ENCODE measurements at regions not wholly inside any gene's neighbourhood (a gene's known extent, or its start where the extent isn't known, plus 50 kb on each side); places are given as distances from the start of the nearest gene placed in this dataset.

DNA sequence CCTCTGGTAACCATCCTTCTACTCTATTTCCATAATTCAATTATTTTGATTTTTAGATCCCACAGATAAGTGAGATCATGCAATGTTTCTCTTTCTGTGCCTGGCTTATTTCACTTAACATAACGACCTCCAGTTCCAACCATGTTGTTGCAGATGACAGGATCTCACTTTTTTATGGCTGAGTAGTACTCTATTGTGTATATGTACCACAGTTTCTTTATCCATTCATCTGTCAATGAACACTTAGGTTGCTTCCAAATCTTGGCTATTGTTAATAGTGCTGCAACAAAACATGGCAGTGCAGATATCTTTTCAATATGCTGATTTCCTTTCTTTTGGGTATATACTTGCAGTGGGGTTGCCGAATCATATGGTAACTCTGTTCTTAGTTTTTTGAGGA lies 286.4 kb upstream of the C11orf87 start:
- no peaks in the 10 kb centered on the region for H3K4me1 ChIP-seq (ENCODE audit: insufficient read depth)
- 86% methylated on average over 2 of the region's 2 CpGs for WGBS
- H3K36me3 ChIP-seq (ENCODE audit: insufficient read depth) = no peaks in the 10 kb centered on the region
- DNase-seq (ENCODE audit: extremely low spot score) = no peak
- no peak overlapping the region for H3K4me3 ChIP-seq (ENCODE audit: low read depth, low read length)
- H3K27ac ChIP-seq (ENCODE audit: low read depth) = no peak overlapping the region

GRCh38 chr11:109138196-109138595 lies 283.8 kb upstream of the C11orf87 start:
- Histone ChIP-seq H3K4me1 (ENCODE audit: insufficient read depth) (no peaks in the 10 kb centered on the region), H3K36me3 (ENCODE audit: insufficient read depth) (no peaks in the 10 kb centered on the region), H3K4me3 (ENCODE audit: low read depth, low read length) (no peak overlapping the region), H3K27ac (ENCODE audit: low read depth) (no peak overlapping the region)
- DNase-seq (ENCODE audit: extremely low spot score) = no peak

DNA sequence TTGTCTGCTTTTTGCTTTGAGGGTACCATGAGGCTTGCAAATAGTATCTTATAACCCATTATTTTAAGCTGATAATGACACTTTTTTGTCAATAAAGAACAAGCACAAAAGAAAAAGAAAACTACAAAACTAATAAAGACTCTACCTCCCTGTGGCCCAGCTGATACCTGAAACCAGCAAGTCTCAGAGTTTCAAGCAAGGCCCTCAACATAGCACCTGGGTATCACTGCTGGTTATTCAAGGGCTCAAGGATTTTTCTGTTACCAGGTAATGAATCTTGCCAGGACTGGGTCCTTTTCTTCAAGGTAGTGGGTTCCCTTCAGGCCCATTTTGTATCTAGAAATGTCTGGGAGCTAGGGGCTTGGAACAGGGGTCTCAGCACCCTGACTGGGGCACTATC lies 281.6 kb upstream of the C11orf87 start:
- H3K36me3 ChIP-seq (ENCODE audit: insufficient read depth) = no peaks in the 10 kb centered on the region
- no peaks in the 10 kb centered on the region for H3K4me1 ChIP-seq (ENCODE audit: insufficient read depth)
- H3K4me3 ChIP-seq (ENCODE audit: low read depth, low read length) = no peak overlapping the region
- DNase-seq (ENCODE audit: extremely low spot score) = no peak
- H3K27ac ChIP-seq (ENCODE audit: low read depth) = no peak overlapping the region

DNA sequence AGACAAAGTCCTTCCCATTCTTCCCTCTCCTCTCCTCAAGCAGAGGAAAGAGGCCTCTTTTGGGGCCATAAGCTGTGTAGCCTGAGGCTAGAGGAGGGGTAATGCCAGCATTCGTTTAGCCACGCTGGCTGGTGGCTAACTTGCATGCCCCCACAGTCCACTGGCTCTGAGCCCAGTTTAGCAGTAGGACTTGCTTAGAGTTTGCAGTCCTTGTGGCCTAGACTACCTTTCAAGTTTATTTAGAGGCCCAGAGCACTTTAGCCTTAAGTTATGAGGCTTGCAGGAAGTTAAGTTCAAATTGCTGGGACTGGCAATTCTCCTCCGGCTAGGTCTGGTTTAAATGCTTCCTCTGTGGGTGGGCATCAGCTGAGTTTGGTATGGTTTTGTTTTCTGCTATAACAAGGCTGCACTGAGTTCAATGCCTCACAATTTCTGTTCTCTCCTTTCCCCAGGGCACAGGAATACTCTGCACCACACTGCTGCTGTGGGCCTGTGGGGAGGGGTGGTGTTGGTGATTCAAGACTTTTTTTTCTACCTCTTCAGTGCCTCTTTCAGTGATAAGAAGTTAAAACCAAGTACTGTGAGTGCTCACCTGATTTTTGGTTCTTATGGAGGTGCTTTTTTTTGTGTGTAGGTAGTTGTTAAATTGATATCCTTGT lies 281.0 kb upstream of the C11orf87 start:
- H3K4me3 ChIP-seq (ENCODE audit: low read depth, low read length) = no peak overlapping the region
- 69% methylated on average over 3 of the region's 3 CpGs for WGBS
- no peaks in the 10 kb centered on the region for H3K36me3 ChIP-seq (ENCODE audit: insufficient read depth)
- no peaks in the 10 kb centered on the region for H3K4me1 ChIP-seq (ENCODE audit: insufficient read depth)
- no peak overlapping the region for H3K27ac ChIP-seq (ENCODE audit: low read depth)
- DNase-seq (ENCODE audit: extremely low spot score) = no peak

DNA sequence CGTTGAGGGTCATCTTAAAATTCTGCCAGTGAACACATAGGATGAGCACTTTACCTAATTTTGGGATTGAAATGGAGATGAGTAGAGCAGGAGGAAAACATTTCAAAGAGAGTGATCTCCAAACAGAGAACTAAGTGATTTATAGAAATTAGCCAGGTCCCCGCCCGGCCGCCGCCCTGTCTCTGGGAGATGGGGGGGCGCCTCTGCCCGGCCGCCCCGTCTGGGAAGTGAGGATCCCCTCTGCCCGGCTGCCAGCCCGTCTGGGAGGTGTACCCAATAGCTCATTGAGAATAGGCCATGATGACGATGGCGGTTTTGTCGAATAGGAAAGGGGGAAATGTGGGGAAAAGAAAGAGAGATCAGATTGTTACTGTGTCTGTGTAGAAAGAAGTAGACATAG lies 276.7 kb upstream of the C11orf87 start:
- 94% methylated on average over 14 of the region's 14 CpGs for WGBS
- DNase-seq (ENCODE audit: extremely low spot score) = no peak
- no peaks in the 10 kb centered on the region for H3K36me3 ChIP-seq (ENCODE audit: insufficient read depth)

DNA sequence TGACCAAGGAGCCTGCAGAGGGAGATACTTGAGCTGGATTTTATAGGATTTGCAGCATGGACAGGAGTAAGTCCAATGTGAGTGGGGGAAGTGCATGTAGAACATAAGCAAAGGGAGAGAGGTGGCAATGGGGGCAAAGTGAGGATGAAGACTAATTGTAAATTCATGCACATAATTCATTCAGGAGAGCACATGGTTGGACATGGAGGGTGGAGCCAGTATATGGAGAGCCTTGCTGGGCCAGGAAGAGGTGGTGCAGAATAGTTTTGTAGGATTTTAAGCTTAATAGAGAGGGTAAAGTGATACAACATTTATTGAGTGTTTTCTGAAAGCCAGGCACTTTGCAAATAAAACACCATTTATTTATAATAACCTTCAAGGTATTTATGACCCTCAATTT lies 274.3 kb upstream of the C11orf87 start:
- no peak for DNase-seq (ENCODE audit: extremely low spot score)
- no peaks in the 10 kb centered on the region for H3K36me3 ChIP-seq (ENCODE audit: insufficient read depth)
- H3K4me1 ChIP-seq (ENCODE audit: insufficient read depth) = no peaks in the 10 kb centered on the region
- no peak overlapping the region for H3K4me3 ChIP-seq (ENCODE audit: low read depth, low read length)
- no peak overlapping the region for H3K27ac ChIP-seq (ENCODE audit: low read depth)

More for the DNA sequence above, 276.7 kb upstream of the C11orf87 start:
- Histone ChIP-seq H3K4me1 (ENCODE audit: insufficient read depth) (no peaks in the 10 kb centered on the region), H3K27ac (ENCODE audit: low read depth) (no peak overlapping the region), H3K4me3 (ENCODE audit: low read depth, low read length) (no peak overlapping the region)

DNA sequence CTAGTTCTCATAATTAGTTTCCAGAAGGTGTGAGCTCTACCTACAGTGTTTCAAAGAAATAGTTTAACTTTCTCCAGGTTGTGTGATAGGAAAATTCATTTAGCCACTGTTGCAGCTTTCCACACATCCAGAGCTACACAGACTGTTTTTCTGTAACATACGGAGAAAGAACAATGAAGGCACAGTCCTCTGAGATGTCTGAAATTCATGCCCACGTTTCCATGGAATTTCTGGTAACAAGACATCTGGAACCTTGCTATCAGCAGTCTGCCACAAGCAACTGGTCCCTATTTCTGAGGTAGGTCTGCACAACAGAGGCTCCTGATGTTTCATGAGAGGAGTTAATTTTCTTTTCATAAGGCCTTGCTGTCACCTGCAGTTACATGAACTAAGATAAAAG lies 273.3 kb upstream of the C11orf87 start:
- H3K27ac ChIP-seq (ENCODE audit: low read depth) = no peak overlapping the region
- no peak for DNase-seq (ENCODE audit: extremely low spot score)
- 40% methylated on average over 2 of the region's 2 CpGs for WGBS
- H3K36me3 ChIP-seq (ENCODE audit: insufficient read depth) = no peaks in the 10 kb centered on the region
- no peaks in the 10 kb centered on the region for H3K4me1 ChIP-seq (ENCODE audit: insufficient read depth)
- no peak overlapping the region for H3K4me3 ChIP-seq (ENCODE audit: low read depth, low read length)

- Histone ChIP-seq H3K4me1 (ENCODE audit: insufficient read depth) (no peaks in the 10 kb centered on the region), H3K27ac (ENCODE audit: low read depth) (no peak overlapping the region), H3K4me3 (ENCODE audit: low read depth, low read length) (no peak overlapping the region), H3K36me3 (ENCODE audit: insufficient read depth) (no peaks in the 10 kb centered on the region)
- 19% methylated on average over 2 of the region's 2 CpGs for WGBS
- no peak for DNase-seq (ENCODE audit: extremely low spot score)
Measured at GRCh38 chr11:109150581-109150980, 271.4 kb upstream of the C11orf87 start.

- H3K36me3 ChIP-seq (ENCODE audit: insufficient read depth) = no peaks in the 10 kb centered on the region
- DNase-seq (ENCODE audit: extremely low spot score) = no peak
- H3K27ac ChIP-seq (ENCODE audit: low read depth) = no peak overlapping the region
- H3K4me1 ChIP-seq (ENCODE audit: insufficient read depth) = no peaks in the 10 kb centered on the region
- no peak overlapping the region for H3K4me3 ChIP-seq (ENCODE audit: low read depth, low read length)
Measured at GRCh38 chr11:109153836-109154235, 268.2 kb upstream of the C11orf87 start.

DNA sequence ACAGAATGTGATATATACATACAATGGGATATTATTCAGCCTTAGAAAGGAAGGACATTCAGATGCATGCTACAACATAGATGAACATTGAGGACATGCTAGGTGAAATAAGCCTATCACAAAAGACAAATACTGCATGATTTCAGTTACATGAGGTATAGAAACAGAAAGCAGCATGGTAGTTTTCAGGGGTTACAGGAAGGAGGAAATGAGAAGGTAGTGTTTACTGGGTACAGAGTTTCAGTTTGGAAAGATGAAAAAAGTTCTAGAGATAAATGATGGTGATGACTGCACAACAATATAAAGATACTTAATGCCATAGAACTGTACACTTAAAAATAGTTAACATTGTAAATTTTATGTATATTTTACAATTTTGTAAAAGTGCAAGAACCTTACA lies 266.7 kb upstream of the C11orf87 start:
- Histone ChIP-seq H3K36me3 (ENCODE audit: insufficient read depth) (no peaks in the 10 kb centered on the region), H3K4me1 (ENCODE audit: insufficient read depth) (no peaks in the 10 kb centered on the region), H3K27ac (ENCODE audit: low read depth) (no peak overlapping the region), H3K4me3 (ENCODE audit: low read depth, low read length) (no peak overlapping the region)
- no peak for DNase-seq (ENCODE audit: extremely low spot score)

- Histone ChIP-seq H3K4me3 (ENCODE audit: low read depth, low read length) (no peak overlapping the region), H3K4me1 (ENCODE audit: insufficient read depth) (no peaks in the 10 kb centered on the region), H3K27ac (ENCODE audit: low read depth) (no peak overlapping the region), H3K36me3 (ENCODE audit: insufficient read depth) (no peaks in the 10 kb centered on the region)
- 84% methylated on average over 3 of the region's 3 CpGs for WGBS
- DNase-seq (ENCODE audit: extremely low spot score) = no peak
Measured at GRCh38 chr11:109165035-109165434, 257.0 kb upstream of the C11orf87 start.

DNA sequence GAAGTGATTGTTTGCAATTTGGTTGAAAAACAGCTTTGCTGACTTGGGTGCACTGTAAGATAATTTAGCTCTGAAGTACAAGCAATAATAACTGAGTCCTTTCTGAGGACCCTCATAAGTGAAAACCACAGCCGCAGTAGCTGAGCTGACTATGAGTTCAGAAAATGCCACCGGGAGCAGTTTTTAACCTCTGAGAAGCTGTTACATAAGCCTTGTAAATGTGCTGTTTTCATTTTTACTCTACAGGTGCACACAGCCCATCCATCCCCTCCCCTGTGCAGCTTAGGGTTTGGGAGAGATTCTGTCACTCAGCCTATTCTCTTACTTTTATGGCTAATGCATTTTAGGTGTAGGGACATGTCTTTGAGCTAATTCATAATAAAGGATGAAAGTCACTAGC lies 255.5 kb upstream of the C11orf87 start:
- WGBS = 91% methylated on average over 2 of the region's 2 CpGs
- H3K27ac ChIP-seq (ENCODE audit: low read depth) = no peak overlapping the region
- no peaks in the 10 kb centered on the region for H3K4me1 ChIP-seq (ENCODE audit: insufficient read depth)
- H3K4me3 ChIP-seq (ENCODE audit: low read depth, low read length) = no peak overlapping the region
- H3K36me3 ChIP-seq (ENCODE audit: insufficient read depth) = no peaks in the 10 kb centered on the region
- DNase-seq (ENCODE audit: extremely low spot score) = no peak

DNA sequence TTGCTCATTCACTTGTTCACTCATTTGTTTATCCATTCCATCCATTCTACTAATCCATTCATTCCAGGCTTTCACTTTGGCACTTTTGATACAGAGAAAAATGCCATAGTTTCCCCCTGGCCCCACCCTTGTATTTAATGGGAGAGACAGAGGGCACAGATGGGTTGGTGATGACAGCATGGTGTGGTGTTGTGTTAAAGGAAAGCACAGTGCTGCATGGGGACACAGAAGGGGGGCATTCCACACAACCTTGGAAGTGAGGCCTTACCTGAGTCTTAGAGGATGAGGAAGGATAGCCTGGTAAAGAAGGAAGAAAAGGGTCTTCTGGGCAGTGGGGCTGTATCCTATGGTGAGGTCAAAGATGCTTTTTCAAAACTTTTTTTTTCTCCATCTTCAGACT lies 248.5 kb upstream of the C11orf87 start:
- no peak overlapping the region for H3K4me3 ChIP-seq (ENCODE audit: low read depth, low read length)
- no peak overlapping the region for H3K27ac ChIP-seq (ENCODE audit: low read depth)
- no peaks in the 10 kb centered on the region for H3K36me3 ChIP-seq (ENCODE audit: insufficient read depth)
- no peak for DNase-seq (ENCODE audit: extremely low spot score)
- no peaks in the 10 kb centered on the region for H3K4me1 ChIP-seq (ENCODE audit: insufficient read depth)

GRCh38 chr11:109184376-109184775 lies 237.6 kb upstream of the C11orf87 start:
- H3K36me3 ChIP-seq (ENCODE audit: insufficient read depth) = no peaks in the 10 kb centered on the region
- no peaks in the 10 kb centered on the region for H3K4me1 ChIP-seq (ENCODE audit: insufficient read depth)
- WGBS = 97% methylated on average over 1 of the region's 1 CpG
- H3K4me3 ChIP-seq (ENCODE audit: low read depth, low read length) = no peak overlapping the region
- no peak for DNase-seq (ENCODE audit: extremely low spot score)
- H3K27ac ChIP-seq (ENCODE audit: low read depth) = no peak overlapping the region

GRCh38 chr11:109192864-109193263 lies 229.1 kb upstream of the C11orf87 start:
- no peaks in the 10 kb centered on the region for H3K4me1 ChIP-seq (ENCODE audit: insufficient read depth)
- H3K27ac ChIP-seq (ENCODE audit: low read depth) = no peak overlapping the region
- DNase-seq (ENCODE audit: extremely low spot score) = no peak
- H3K36me3 ChIP-seq (ENCODE audit: insufficient read depth) = no peaks in the 10 kb centered on the region
- H3K4me3 ChIP-seq (ENCODE audit: low read depth, low read length) = no peak overlapping the region
- 88% methylated on average over 6 of the region's 6 CpGs for WGBS

Measured in urinary bladder (tissue), 3 donors.